G401.6 (cell line): ENCODE measurements at regions not wholly inside any gene's neighbourhood (a gene's known extent, or its start where the extent isn't known, plus 50 kb on each side); places are given as distances from the start of the nearest gene placed in this dataset.
"Not testable (repeated sequence)": the region's sequence is repeated elsewhere in the genome, so short reads cannot be mapped to it uniquely, and the experiment has no call there.

ENCODE experiments used
- FAIRE-seq: peaks from 2 replicates; lab custom pipeline; 2012; peaks lifted over from hg19 to GRCh38; lab: Jason Lieb, UNC

DNA sequence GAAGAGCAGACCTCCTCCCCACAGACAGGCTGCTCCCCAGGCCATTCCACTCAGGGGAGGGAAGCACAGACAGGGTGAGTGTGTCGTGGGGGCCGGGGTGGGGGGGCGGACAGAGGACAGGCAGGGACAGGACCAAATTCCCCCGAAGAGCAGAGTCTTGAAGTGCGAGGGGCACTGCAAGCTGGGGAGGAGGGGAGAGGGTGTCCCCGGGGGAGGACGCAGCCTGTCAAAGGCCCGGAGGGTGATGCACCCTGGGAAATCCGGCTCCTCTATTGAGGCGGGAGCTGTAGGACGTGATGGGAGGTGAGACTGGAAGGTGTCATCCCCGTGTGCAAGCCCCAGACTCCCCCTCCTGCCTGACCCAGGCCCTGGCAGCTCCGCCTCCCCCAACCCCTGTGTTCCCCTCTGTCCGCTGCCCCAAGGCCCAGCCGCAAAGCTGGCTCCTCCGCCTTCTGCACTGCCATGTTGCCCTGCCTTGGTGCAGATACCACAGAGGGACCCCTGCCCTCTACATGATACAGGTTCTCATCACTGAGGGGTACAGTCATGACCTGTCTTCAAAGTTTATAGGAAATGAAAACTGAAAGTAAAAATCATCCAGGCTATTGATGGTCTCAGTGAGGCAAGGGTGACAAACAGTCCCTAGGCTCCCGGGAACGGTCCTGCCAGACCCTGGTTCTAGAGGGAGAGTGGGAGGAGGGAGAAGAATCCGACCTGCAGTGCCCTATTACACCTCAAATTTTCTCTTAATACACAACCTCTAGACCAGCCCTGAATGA is 76.3 kb upstream of the IQSEC1 start:
- FAIRE-seq, result no peak

DNA sequence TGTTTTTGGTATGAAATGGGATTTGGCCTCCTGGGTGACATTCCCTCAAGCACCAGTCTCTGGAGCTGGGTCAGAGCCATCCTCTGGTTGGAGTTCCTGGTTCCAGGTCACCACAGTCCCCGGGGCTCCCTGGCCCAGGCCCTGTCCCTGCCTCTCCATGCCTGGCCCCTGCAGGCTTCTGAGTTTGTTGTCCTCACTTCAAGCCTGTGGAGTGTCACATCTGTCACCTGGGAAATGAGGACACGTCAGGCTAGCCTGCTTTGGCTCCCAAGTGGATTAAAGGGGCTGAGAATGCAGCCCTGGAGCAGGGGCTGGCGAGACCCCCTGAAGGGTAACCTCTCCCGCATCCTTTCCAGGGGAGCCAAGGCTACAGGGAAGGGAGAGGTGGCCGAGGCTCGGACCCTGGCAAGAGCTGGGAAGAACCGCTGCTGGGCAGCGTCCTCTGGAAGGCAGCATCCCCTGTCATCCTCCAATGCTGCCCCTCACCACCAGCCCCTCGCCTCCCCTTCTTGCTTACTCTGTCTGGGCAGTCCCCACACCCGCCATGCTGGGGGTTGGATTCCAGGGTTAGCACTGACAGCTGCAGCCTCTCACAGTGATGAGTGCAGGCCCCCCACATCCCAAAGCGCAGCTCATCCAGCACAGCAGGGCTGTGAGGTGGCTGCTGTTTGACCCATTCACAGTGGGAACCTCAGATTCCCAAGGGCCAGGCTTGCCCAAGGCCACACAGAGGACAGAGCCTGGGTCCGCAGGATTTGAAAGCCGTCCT is 75.5 kb upstream of the IQSEC1 start:
- no peak for FAIRE-seq

DNA sequence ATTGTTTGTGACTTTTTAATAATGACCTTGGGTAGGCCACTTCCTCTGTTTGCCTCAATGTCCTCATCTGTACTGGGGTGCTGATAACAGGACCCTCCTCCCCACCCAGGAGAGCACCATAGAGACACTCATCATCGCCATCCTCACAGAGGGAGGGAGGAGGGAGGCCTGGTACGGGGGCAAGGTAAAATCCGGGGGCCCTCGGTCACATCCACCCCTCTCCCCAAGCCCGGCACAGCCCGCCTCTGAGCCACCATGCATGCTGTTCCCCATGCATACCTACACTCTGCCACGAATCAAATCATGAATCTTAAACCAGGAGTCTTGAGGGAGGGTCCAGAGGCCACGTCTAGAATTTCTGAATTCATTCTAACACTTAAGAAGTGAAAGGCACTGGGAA is 74.9 kb upstream of the IQSEC1 start:
- FAIRE-seq, result no peak

DNA sequence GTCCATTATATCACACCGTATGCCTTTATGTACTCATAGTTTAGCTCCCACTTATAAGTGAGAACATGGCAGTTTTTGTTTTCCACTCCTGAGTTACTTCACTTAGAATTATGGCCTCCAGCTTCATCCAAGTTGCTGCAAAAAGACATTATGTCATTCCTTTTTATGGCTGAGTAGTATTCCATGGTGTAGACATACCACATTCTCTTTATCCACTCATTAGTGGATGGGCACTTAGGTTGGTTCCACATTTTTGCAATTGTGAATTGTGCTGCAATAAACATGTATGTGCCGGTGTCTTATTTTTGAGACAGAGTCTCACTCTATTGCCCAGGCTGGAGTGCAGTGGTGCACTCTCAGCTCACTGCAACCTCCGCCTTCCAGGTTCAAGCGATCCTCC is 74.1 kb upstream of the IQSEC1 start:
- FAIRE-seq, result no peak

DNA sequence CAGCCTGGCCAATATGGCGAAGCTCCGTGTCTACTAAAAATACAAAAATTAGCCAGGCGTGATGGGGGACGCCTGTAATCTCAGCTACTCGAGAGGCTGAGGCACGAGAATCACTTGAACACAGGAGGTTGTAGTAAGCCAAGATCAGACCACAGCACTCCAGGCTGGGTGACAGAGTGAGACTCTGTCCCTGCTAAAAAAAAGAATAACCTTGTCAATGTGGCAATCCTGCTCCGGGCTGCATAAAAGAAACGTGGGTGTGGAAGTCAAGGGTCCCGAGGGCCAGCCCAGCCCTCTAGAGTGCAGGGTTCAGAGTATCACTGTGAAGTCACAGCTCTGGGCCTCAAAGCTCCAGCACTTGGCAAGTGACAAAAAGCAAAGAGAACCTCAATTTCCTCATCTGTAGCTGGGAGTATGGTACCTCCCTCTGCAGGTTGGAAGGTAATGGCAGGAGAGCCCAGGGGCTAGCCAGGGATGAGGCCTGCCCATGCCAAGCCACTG is 73.5 kb upstream of the IQSEC1 start:
- FAIRE-seq, result no peak

DNA sequence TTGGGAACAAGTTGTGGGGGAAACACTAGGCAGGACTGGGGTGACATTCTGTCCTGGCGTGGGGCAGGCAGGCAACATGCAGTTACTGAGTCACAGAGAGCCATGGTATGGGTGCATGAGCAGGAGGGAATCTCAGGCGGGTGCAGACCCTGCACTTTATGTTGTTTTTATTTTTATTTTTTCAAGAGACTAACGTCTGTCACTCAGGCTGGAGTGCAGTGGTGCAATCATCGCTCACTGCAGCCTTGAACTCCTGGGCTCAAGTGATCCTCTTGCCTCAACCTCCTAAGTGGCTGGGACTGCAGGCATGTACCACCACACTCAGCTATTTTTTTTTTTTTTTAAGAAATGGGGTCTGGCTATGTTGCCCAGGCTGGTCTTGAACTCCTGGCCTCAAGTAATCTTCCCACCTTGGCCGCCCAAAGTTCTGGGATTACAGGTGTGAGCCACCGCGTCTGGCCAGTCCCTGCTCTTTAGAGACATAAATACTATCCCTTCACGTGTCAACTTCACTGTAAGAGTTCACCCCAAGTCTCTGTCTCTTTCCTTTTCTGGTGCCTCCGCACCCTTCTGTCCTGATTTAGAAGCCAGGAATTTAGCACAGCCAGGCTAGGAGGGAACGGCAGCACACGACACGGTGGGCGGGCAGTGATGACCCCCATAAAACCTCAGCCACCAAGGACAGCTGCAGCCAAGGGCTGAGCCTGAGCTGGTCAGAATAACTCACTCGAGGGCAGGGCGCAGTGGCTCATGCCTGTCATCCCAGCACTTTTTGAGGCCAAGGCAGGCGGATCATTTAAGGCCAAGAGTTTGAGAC is 72.8 kb upstream of the IQSEC1 start:
- no peak for FAIRE-seq

DNA sequence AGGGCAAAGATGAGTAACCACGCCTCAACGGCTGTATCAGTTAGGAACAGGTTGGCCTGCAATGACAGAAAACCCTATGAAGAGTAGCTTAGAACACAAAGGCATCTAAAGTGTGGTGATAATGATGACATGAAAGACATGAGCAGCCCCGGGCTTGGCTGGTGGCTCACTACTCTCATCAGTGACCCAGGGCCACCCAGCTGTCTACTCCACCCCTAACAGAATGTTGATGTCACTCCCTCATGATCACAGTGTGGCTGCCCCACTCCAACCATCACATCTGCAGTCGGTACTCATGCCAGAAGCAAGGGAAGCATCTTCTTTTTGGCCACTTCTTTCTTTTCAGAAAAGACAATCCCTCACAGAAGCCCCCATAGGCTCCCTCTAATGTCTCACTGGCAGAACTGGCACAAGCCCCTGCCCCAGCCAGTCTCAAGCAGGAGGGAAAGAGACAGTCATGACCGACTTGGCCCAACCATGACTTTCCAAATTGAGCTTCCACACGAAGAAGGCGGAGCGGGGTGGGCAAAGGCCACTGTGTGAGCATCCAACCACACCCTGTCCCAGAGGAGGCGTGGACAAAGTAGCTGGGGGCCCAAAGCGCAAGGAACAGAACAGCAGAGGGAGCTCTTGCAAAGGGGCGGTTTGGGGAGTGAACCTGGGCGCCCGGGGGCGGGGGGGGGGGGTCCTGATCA is 72.0 kb upstream of the IQSEC1 start:
- FAIRE-seq, result no peak

DNA sequence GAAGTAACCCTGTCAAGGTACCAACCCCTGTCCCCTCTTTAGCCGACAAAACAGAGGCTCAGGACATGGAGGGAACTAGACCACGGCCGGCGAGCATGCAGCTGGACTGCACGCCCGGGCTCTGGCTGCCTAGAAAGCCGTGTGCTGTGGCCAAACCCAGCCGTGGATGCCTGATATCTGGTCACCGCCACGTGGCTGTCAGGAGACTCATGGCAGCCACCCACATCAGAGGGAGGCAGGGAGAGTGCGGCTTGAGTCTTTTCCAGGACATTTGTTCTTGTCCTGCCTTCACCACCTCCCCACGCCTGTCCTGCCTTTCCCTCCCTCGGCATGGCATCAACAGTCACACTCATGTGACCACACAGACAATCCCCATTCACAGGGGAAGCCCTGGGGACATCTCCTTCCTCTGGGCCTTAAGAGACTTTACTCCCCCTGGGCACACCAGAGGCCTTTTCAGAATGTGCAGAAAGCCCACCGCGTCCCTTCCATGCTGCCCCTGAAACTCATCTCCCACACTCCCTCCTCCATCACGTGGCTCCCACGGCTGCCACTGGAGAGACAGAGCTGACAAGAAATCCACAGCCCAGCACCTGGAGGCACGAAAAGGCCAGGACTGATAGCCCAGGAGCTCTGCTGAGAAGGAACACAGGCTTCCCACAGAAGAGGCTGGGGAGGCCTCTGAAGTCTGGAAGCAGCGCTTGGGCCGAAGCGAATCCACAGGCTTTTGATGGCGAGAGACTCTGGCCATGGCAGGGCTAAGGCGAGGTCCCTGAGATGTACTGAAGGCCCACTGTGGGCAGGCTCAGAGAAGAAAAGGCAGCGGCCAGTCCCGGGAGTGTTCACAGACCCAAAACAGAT is 71.2 kb upstream of the IQSEC1 start:
- no peak for FAIRE-seq

DNA sequence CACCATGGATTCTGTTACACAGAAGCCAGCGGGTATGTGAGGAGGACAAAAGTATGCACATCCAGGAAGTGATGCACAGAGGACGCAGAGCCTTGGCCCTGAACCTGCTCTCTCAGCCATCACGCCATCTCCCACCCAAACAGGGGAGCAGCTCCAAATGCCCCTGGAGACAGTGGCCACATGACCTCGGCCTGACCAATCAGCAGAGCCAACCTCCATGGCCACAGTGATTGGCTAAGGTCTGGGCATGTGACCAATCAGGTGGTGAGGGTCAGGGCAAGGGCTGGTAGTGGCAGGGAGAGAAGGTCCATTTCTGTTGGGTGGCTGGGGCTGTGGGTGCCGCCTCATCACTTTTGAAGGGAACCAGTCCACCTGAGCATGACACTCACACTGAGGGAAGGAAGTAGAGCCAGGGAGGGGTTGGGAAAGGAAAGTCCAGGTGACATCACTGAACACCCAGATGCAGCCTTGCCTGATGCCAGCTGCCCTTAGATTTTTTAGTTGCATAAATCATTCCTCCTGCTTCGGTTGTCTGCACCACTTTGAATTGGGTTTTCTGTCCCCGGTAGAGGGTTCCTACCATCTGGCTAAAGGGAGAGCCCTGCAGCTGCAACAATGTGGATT is 70.3 kb upstream of the IQSEC1 start:
- no peak for FAIRE-seq

DNA sequence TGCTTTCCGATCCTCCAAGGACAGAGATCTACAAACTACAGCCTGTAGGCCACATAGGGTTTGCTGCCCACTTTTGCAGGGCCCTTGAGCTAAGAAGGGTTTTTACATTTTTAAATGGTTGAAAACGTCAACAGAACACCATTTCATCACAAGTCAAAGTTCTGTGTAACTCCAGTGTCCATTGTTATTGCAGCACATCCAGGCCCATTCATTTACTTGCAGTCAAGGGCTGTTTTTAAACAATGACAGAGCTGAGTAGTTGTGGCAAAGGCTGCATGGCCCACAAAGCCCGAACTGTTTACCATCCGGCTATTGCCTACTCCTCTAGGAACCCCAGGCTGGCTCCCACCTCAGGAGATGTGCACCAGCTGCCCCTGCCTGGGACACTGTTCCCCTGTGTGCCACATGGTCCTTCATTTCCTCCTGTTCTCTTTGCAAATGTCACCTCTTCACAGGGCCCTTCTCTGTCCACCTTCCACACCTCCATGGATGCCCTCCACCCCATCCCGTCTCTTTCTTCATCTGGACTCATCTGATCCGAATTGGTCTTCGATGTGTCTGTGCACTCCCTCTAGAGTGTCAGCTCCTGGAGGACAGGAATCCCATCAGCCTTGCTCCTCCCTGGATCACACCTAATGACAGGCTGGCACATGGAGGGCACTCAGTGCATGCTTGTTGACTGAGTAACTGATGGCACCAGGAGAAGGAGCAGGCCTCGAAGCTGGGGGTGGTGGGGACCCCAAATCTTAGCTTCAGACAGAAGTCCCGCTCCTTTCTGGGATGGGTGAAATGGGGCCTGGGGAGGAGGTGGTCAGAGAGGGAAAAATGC is 69.5 kb upstream of the IQSEC1 start:
- FAIRE-seq, result no peak

DNA sequence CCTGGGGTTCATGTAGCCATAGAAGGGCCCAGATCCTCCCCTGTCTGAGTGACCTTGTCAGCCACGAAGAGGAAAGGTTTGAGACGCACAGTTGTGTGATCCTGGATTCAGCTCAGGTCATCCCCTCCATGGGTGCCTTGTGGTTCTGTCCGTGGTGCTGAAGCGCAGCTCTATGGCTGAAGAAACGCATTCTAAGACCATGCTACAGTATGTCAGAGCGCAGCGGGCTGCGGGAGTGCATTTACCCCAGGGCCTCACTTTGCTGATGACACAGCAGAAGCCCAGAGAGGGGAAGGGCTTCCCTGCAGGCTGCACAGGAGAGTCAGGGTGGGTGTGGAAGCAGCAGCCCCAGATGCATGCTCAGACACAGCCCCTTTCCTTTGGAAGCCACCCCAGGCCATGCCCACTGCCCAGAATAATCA is 68.8 kb upstream of the IQSEC1 start:
- FAIRE-seq, result no peak

DNA sequence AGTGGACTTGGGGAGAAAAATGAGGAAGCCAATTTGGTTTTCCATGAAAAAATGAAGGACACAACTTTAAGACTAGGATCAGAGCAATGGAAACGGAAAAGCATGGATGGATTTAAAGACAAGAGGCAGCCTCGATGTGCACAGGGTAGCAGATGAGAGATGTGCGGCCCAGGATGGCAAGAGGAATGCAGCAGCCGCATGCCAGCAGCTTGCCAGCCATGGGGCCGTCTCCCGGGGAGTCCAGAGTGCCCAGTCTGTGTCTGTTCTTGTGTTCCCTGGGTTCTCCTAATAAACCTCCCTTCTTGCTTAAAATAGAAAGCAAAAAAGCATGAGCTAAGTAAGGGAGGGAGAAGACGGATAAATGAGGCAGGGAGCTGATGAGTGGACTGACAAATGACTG is 68.0 kb upstream of the IQSEC1 start:
- no peak for FAIRE-seq

DNA sequence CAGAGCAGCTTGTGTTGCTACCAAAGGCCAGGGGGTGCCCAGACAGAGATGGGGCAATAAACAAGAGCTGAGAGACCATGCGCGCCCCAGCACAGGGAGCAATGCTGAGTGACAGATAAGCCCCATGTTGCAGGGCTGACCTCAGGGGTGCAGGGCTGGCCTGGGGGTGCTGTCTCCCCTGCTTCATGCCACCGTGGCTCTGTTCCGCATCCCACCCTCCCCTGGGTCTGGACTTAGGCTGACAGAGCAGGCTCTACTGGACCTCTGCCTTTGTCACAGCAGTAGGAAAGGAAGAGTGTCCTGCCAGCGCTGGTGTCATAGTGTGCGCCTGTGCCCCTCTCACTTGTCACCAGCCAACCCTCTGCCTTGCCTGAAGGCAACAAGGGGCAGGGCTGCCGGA is 67.4 kb upstream of the IQSEC1 start:
- FAIRE-seq, result no peak

DNA sequence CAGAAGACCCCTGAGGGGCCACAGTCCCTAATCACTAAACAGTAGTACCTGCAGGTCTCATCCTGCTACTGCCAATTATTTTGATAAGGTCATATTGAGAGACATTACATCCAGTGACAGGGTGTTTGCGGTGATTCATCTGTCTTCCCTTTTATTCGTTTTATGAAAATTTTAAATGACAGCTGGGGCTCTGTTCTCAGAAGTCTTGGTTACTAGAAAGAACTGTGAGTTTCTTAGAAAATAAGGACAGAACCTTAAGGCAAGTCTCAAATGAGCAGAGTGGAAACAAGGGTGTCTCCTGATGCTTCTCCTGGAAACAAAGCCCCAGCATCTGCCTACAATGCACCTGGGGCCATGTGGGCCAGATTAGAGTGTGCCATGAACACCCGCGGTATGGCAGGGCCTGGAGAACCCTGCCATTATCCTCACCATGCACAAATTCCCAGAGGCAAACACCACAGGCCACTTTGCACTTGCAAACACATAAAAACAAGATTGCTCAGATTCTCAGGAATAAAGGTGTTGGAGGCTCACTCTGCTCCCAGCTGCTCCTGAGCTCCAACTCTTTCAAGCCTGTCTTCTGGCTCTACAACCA is 66.3 kb upstream of the IQSEC1 start:
- FAIRE-seq, result no peak

DNA sequence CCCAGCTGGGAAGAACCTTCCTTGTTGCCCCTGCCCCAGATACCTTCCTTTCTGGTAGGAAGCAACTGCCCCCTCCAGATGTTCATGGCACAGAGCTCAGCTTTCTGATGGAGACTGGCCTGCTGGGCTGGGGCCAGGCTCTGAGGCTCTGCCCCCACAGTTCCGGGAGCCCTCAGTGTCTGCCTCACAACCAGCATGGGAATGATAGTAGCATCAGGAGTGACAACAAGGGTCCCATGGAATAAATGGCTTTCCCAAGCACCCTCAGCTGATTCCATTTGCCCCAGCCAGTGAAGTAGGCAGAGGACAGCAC is 65.6 kb upstream of the IQSEC1 start:
- FAIRE-seq, result no peak

DNA sequence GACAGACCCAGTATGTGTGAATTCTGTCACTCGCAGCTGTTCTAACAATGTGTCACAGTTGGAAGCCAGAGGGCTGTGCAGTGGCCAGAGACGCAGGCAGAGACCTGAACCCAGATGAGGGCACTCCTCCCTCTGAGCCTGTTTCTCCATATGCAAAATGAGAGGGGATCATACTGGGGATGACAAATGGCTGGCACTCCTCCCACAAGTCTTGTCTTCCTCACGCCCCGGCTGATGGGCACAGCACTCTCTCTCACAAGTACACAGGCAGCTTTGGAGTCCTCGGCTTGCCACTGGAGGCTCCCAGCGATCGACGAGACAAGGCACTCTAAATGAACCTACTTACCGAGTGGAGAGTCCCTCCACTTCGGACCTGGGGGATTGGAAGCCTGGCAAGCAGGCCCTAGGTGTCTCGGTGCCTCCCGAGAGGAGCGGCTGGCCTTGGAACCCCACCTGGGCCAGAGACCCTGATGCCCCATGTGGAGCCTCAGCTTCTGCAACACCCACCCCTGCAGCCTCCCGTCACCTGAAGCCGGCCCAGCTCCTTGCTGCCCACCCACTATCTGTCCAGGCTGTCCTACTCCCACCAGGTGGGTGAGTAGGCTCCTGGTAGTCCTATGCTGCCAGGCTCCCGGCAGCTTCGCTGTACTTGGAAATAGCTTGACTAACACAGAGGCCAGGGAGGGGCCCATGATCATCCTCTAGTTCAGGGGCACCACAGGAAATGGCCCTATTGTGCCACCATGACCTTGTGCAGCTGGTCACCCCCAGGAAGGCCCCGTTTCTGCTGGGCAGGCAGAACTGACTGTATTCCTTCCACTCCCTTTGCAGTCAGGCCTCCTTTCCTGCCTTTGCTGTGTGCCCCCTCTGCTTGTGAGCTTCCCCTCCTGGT is 65.0 kb upstream of the IQSEC1 start:
- no peak for FAIRE-seq

DNA sequence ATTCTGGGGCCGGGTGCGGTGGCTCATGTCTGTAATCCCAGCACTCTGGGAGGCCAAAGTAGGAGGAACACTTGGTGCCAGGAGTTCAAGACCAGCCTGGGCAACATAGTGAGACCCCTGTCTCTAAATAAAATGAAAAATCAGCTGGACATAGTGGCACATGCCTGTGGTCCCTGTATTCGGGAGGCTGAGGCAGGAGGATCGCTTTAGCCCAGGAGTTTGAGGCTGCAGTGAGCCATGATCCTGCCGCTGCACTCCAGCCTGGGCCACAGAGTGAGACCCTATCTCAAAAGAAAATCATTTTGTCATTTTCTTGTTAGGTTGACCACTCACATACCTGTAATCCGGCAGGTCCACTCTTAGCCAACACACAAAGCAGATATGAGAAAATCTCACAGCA is 63.6 kb upstream of the IQSEC1 start:
- not testable (repeated sequence) for FAIRE-seq

DNA sequence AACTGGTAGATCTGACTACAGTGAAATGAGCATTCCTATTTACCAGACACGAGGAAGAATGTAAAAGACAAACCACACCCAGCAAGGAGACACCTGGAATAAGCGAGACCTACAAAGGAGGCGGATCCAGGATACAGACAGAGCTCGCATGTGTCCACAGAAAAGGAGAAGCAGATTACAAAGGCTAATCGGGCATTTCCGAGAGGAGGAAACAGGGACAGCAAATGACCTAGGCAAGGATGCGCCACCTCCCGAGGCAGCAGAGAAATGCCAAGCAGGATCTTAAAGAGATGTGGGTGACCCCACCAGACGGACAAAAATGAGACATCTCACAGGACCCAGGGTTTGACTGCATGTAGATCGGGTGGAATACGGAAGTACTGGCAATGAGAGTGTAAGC is 63.2 kb upstream of the IQSEC1 start:
- no peak for FAIRE-seq
